Stimulated activated CD8-positive, alpha-beta memory T cell treated with anti-CD3 and anti-CD28 coated beads, Interleukin-7, amount 100 ng/mL, for 1 hour (primary cell): ENCODE measurements at regions not wholly inside any gene's neighbourhood (a gene's known extent, or its start where the extent isn't known, plus 50 kb on each side); places are given as distances from the start of the nearest gene placed in this dataset.

ENCODE experiments used
- DNase-seq, 2 donors: peaks; one replicate each; pipeline ENCODE4 v3.0.0-alpha.2; 2020; ENCODE audit warnings: low read depth in 2 of 2

- no peak for DNase-seq
These were observed 290.2 kb downstream of the SOX4 start for GRCh38 chr6:21883595-21884328.

- no peak for DNase-seq
These were observed 291.6 kb downstream of the SOX4 start for GRCh38 chr6:21885111-21885510.

- DNase-seq: no peak
These were observed 292.1 kb downstream of the SOX4 start for GRCh38 chr6:21885532-21886114.

GRCh38 chr6:21886542-21887151 lies 293.1 kb downstream of the SOX4 start:
- no peak for DNase-seq

- DNase-seq: no peak
These were observed 294.0 kb downstream of the SOX4 start for GRCh38 chr6:21887231-21888185.

- no peak for DNase-seq
These were observed 297.5 kb downstream of the SOX4 start for GRCh38 chr6:21891080-21891479.

- no peak for DNase-seq
These were observed 300.2 kb downstream of the SOX4 start for GRCh38 chr6:21893793-21894192.

GRCh38 chr6:21895555-21895954 lies 302.0 kb downstream of the SOX4 start:
- no peak for DNase-seq

- no peak for DNase-seq
These were observed 304.7 kb downstream of the SOX4 start for GRCh38 chr6:21898107-21898796.

GRCh38 chr6:21899708-21900107 lies 306.2 kb downstream of the SOX4 start:
- no peak for DNase-seq

- DNase-seq: no peak
These were observed 307.2 kb downstream of the SOX4 start for GRCh38 chr6:21900730-21901129.

GRCh38 chr6:21902628-21903169 lies 309.1 kb downstream of the SOX4 start:
- no peak for DNase-seq

GRCh38 chr6:21905531-21905930 lies 312.0 kb downstream of the SOX4 start:
- DNase-seq: no peak

GRCh38 chr6:21906826-21907225 lies 313.3 kb downstream of the SOX4 start:
- DNase-seq: no peak

GRCh38 chr6:21907291-21907690 lies 313.7 kb downstream of the SOX4 start:
- DNase-seq: no peak

- DNase-seq: no peak
These were observed 314.8 kb downstream of the SOX4 start for GRCh38 chr6:21908161-21908848.

- DNase-seq: no peak
These were observed 315.8 kb downstream of the SOX4 start for GRCh38 chr6:21909321-21909720.

- no peak for DNase-seq
These were observed 317.7 kb downstream of the SOX4 start for GRCh38 chr6:21911208-21911607.

GRCh38 chr6:21912151-21912832 lies 318.7 kb downstream of the SOX4 start:
- no peak for DNase-seq
